PC-3 (cell line): ENCODE measurements at regions not wholly inside any gene's neighbourhood (a gene's known extent, or its start where the extent isn't known, plus 50 kb on each side); places are given as distances from the start of the nearest gene placed in this dataset.

Source experiments
- CTCF ChIP-seq: fragments of 300-600 bp; sonication (generic); conservative IDR thresholded peaks from 2 replicates; pipeline ENCODE4 v1.5.1; 2017; ENCODE audit warnings: antibody characterized with exemption, low read depth, mild to moderate bottlenecking, low read length
- EZH2 ChIP-seq: fragments of 300-600 bp; sonication (generic); IDR thresholded peaks from one replicate; pipeline ENCODE4 v1.6.1; 2017; ENCODE audit warnings: antibody characterized with exemption, mild to moderate bottlenecking, low read length; ENCODE audit not compliant: unreplicated experiment

- TF ChIP-seq EZH2 (no peak), CTCF (no peak)
Measured at GRCh38 chr1:170864876-170865538, 70.3 kb upstream of the MROH9 start.
